GM12891 (cell line): ENCODE measurements at regions not wholly inside any gene's neighbourhood (a gene's known extent, or its start where the extent isn't known, plus 50 kb on each side); places are given as distances from the start of the nearest gene placed in this dataset.

Experiments used
- DNase-seq: peaks from one replicate; pipeline ENCODE4 v3.0.0; 2011; ENCODE audit warnings: low spot score; ENCODE audit not compliant: insufficient read length
- FAIRE-seq: peaks from 2 replicates; lab custom pipeline; 2011; peaks lifted over from hg19 to GRCh38; lab: Jason Lieb, UNC
- PAX5 ChIP-seq: IDR thresholded peaks from 2 replicates; pipeline ENCODE4 v1.6.1; 2011; ENCODE audit warnings: low read length, moderate library complexity, mild to moderate bottlenecking; ENCODE audit not compliant: insufficient read depth, severe bottlenecking
- POLR2A ChIP-seq: IDR thresholded peaks from 2 replicates; pipeline ENCODE4 v1.6.1; 2011; ENCODE audit warnings: low read depth, low read length, control low read depth
- POLR2AphosphoS5 ChIP-seq: IDR thresholded peaks from 2 replicates; pipeline ENCODE4 v1.6.1; 2011; ENCODE audit warnings: low read depth, low read length, control low read depth
- POU2F2 ChIP-seq: IDR thresholded peaks from 2 replicates; pipeline ENCODE4 v1.6.1; 2011; ENCODE audit warnings: low read depth, mild to moderate bottlenecking, control low read depth, low read length, moderate library complexity
- SPI1 ChIP-seq: IDR thresholded peaks from 2 replicates; pipeline ENCODE4 v1.6.1; 2011; ENCODE audit warnings: low read depth, low read length, control low read depth
- TAF1 ChIP-seq: IDR thresholded peaks from 2 replicates; pipeline ENCODE4 v1.6.1; 2011; ENCODE audit warnings: low read depth, low read length, control low read depth

DNA sequence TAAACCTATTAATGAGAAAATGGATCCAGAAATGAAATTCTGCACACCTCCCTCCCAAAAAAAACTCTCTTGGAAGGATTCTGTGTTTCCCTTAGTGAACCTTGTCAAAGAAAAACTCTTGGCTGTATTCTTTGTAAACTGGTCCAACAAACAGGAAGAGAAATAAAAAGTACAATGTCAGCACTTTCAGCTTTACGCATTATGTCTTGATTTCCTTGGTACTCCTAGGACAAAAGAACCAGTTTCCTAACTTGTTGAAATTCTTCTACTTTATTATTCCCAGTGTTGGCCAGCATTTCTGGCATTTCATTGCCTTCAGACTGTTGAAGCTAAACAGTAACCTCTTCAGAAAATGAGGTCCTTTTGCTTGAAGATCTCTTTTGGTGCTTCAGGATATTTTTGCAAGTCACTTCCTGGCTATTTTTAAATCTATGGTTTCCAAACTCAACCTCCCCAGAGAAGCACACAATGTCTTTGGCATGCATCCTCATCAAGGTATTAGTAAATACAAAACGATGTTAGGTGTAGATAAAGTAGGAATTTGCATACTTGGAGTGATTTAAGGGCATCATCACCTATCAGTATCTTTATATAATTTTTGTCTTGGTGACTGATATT is 342.7 kb downstream of the AASDHPPT start:
- DNase-seq = no peak
- TF ChIP-seq POLR2A (no peak), TAF1 (no peak), PAX5 (no peak)
- no peak for FAIRE-seq

DNA sequence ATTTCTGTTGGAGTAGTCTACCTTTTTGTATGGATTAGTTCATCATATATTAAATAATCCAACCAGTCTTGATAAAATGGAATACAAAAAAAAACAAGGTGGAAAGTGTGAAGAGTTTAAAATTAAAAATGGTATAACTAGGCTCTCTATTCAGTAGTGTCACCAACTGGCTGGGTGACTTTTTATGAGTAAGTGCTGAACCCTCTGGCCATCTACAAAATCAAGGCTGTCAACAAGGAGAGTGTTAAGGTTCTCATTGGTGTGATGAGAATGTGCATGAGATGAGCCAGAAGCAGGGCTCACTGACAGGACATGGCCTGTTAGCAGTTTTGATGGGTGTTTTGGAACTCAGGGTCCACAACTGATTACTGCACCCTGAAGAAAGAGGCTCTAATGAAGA is 343.2 kb downstream of the AASDHPPT start:
- TF ChIP-seq POU2F2 = no peak
- no peak for TF ChIP-seq POLR2AphosphoS5
- no peak for TF ChIP-seq POLR2A
- TF ChIP-seq SPI1 = no peak
- TF ChIP-seq PAX5 = no peak
- no peak for TF ChIP-seq TAF1
- DNase-seq (no peak), FAIRE-seq (no peak)

DNA sequence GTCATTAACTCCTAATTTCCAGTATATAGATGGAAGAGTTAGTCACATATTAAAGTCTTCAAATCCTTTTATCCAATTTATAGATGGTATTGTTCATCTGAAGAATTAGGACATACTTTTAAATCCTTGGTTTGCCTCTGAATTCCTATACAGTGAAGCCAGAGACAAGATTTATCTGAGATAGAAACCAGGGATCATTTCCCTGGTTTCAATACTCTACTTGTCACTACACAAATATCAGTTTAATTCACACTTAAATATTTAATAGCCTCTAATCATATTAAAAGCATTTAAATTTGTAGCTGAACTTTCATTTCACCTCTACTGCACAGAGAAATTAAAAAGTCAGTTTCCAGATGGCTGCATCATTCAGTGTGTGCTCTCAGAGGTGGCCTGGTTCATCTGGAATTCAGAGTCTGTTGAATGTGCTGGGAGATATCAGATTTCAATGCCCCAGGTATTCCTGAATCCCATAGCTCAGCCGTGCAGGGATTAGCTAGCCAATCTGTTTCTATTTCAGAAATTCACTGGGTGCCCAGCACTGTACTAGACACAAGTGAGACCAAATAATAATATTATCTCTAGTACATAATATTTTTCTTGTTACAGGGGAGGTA is 344.3 kb downstream of the AASDHPPT start:
- TF ChIP-seq PAX5 (no peak), SPI1 (no peak), POLR2A (no peak), TAF1 (no peak), POLR2AphosphoS5 (no peak), POU2F2 (no peak)
- DNase-seq (no peak), FAIRE-seq (no peak)

DNA sequence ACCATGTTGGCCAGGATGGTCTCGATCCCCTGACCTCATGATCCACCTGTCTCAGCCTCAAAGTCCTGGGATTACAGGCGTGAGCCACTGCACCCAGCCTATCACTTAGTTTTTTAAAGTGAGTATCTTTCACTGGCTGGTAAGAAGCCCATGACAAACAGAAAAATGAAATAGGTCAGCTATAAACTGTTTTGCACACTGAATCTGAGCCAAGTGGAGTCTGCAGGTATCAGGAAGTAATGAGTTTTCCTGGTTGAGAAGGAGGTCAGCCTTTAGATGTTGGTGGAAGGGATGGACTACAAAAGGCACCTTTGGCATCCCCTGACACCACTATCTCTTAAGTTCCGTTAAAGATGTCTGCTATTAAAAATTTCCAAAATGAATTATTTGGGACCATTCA is 345.1 kb downstream of the AASDHPPT start:
- FAIRE-seq (no peak), DNase-seq (no peak)
- no peak for TF ChIP-seq TAF1
- TF ChIP-seq PAX5 = no peak

DNA sequence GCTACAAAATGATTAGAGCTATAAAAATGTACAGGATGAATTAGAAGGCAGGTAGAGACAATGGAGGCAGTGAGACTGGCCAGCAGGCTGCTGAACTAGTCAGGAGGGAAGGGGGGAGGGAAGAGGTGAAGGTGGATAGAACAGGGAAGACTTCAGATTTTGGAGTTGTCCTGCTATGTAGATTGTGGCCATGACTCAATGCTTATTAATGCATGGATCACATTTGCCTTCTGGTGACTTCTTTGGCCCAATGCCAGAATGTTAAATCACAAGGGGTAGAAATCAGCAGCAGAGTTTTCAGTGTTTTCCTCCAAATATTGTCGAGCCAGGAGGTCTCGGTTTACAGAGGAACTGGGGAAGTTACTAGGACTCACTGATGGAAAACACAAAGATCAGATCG is 346.6 kb downstream of the AASDHPPT start:
- no peak for TF ChIP-seq POU2F2
- TF ChIP-seq PAX5 = no peak
- TF ChIP-seq POLR2A = no peak
- no peak for TF ChIP-seq TAF1
- no peak for TF ChIP-seq POLR2AphosphoS5
- no peak for TF ChIP-seq SPI1
- DNase-seq = no peak
- FAIRE-seq = no peak

DNA sequence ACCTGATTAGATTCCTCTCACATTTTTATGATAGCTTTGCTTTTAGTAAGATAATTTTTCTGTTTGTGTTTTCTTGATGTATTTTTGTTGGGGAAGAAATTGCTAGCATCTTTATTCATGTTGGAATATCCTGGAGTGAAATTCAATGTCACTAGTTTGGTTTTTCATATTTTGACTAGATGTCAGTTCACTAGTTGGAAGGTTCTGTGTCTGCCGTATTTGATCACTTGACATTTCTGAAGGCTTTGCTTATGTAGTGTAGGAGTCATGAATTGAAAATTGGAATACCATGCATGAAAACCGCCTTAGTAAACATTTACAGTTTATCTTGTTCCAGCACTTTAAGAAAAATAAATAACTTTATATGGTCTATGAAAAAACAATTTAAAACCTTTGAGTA is 348.4 kb downstream of the AASDHPPT start:
- DNase-seq (no peak), FAIRE-seq (no peak)
- TF ChIP-seq POU2F2 (no peak), POLR2A (no peak), PAX5 (no peak), SPI1 (no peak), TAF1 (no peak), POLR2AphosphoS5 (no peak)

DNA sequence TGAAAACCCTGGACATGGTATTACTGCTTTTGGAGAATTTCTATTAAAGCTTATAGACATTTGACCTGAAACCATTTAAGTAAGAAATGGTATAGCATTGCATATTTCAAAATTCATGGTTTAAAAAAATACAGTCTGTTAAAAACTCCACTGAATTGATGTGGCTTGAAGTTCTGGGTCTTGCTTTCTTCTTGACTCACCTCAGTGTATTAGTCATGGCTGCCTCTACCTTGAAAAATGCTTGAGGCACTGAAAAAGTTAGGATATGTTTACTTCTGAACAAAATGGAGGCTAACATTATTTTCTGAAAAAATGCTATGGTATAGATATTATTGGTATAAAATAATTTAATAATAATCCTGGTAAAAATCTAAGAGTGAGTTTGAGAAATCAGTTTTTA is 349.2 kb downstream of the AASDHPPT start:
- DNase-seq (no peak), FAIRE-seq (no peak)
- no peak for TF ChIP-seq SPI1
- TF ChIP-seq POU2F2 = no peak
- TF ChIP-seq PAX5 = no peak
- TF ChIP-seq TAF1 = no peak
- no peak for TF ChIP-seq POLR2AphosphoS5
- TF ChIP-seq POLR2A = no peak

DNA sequence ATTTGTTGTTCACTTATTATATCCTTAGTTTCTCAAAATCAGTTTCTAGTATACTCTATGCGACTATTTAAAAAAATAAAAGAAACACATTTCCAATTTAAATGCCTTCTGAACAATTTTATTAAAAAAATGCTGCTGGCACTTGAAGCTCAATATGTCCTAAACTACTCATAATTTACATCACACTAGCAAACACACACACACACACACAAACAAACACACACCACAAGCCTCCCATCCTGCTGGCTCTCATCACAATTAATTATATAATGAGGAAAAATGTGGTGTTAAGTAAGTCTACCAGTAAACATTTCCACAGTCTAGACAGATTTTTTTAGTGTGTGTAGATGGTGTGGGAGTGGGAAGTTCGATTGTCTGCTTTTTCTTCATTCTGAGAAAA is 350.3 kb downstream of the AASDHPPT start:
- FAIRE-seq = no peak
- no peak for TF ChIP-seq POU2F2
- no peak for DNase-seq

DNA sequence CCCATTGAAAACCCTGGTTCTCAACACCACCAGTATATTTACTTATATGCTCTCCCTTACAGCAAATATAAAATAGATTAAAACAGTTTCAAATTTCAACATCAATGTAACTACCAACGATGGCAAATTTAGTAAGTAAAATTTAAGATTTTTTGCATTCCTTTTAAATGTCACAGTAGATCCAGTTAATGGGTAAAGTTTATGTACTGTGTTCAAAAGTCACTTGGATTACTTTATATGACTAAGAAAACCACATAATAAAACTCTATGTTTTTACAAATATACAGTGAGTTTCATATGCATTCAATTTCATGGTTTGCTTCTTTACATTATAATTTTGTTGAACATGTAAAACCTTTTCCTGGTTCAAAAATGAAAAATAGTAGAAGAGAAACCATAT is 364.6 kb downstream of the AASDHPPT start:
- DNase-seq = no peak
- FAIRE-seq = no peak
- no peak for TF ChIP-seq PAX5
- TF ChIP-seq TAF1 = no peak
- TF ChIP-seq POU2F2 = no peak
- no peak for TF ChIP-seq POLR2A
- TF ChIP-seq POLR2AphosphoS5 = no peak
- TF ChIP-seq SPI1 = no peak

DNA sequence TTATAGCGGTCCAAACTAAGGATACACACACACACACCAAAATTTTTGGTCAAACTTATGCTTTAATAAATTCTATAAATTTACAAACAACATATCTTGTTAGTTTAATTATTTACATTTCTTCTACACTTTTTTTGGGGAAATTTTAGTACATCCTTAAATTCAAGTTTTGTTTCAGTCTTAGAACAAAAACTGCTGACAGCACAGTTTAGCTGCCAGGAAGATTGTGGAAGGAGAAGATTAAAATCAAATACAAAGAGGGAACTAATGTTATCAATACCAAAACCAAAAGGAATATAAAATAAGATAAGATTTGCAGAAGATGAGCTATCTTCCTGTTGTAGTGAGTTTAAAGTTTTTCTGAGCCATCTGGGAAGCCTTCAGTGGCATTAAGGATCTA is 368.8 kb downstream of the AASDHPPT start:
- TF ChIP-seq POU2F2 = no peak
- no peak for TF ChIP-seq SPI1
- TF ChIP-seq TAF1 = no peak
- TF ChIP-seq POLR2AphosphoS5 = no peak
- TF ChIP-seq PAX5 = no peak
- no peak for TF ChIP-seq POLR2A
- no peak for DNase-seq
- FAIRE-seq = no peak

DNA sequence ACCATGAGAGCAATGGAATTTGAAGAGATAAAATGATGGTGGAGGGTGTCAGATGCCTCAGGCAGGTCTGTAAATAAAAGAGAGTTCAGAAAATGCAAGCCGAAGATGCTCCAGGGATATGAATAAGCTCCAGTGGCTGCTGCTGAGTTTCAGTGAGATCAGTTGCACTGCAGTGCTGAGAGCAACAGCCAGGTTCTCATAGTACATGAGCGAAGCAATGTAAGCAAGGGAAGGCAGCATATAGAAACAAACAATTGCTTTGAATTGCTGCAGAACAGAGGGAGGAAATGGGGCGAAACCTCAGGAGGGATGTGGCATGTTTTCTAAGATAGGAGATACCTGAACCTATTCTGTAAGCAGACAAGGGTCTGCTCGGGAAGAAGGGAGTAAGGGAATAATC is 369.5 kb downstream of the AASDHPPT start:
- FAIRE-seq (no peak), DNase-seq (no peak)
- TF ChIP-seq SPI1 (no peak), POU2F2 (no peak)
